Smooth muscle cell (in vitro differentiated cells): ENCODE measurements at regions not wholly inside any gene's neighbourhood (a gene's known extent, or its start where the extent isn't known, plus 50 kb on each side); places are given as distances from the start of the nearest gene placed in this dataset.

Source experiments
- DNase-seq: peaks from one replicate; lab custom pipeline; 2025; ENCODE audit not compliant: unreplicated experiment; lab: John Stamatoyannopoulos, UW
- H2AFZ ChIP-seq: fragments of 200-600 bp; sonication (generic); 2 replicates; pipeline ENCODE4 v1.6.0; 2016; ENCODE audit warnings: antibody characterized with exemption, low read depth, mild to moderate bottlenecking
- H3F3A ChIP-seq: fragments of 200-600 bp; sonication (generic); 2 replicates; pipeline ENCODE4 v1.6.0; 2017; ENCODE audit warnings: antibody characterized with exemption, low read depth
- H3K27ac ChIP-seq: fragments of 200-600 bp; sonication (generic); 2 replicates; pipeline ENCODE4 v1.5.1; 2016; ENCODE audit warnings: low read depth, mild to moderate bottlenecking
- H3K27me3 ChIP-seq: fragments of 200-600 bp; sonication (generic); 2 replicates; pipeline ENCODE4 v1.6.1; 2016; ENCODE audit warnings: low read depth, mild to moderate bottlenecking
- H3K36me3 ChIP-seq: fragments of 200-600 bp; sonication (generic); 2 replicates; pipeline ENCODE4 v1.5.1; 2016; ENCODE audit warnings: low read depth
- H3K4me1 ChIP-seq: fragments of 200-600 bp; sonication (generic); 2 replicates; pipeline ENCODE4 v1.5.1; 2016; ENCODE audit warnings: low read depth
- H3K4me2 ChIP-seq: fragments of 200-600 bp; sonication (generic); 2 replicates; pipeline ENCODE4 v1.6.0; 2016; ENCODE audit warnings: mild to moderate bottlenecking
- H3K4me3 ChIP-seq: fragments of 200-600 bp; sonication (generic); 2 replicates; pipeline ENCODE4 v1.5.1; 2016; ENCODE audit warnings: mild to moderate bottlenecking
- H3K79me2 ChIP-seq: fragments of 200-600 bp; sonication (generic); 2 replicates; pipeline ENCODE4 v1.6.0; 2016; ENCODE audit warnings: low read depth, mild to moderate bottlenecking
- H3K9ac ChIP-seq: fragments of 200-600 bp; sonication (generic); 2 replicates; pipeline ENCODE4 v1.6.0; 2016; ENCODE audit warnings: low read depth
- H3K9me3 ChIP-seq: fragments of 200-600 bp; sonication (generic); replicated peaks from 2 replicates; pipeline ENCODE4 v1.5.1; 2016; ENCODE audit warnings: low read depth
- H4K20me1 ChIP-seq: fragments of 200-600 bp; sonication (generic); 2 replicates; pipeline ENCODE4 v1.6.0; 2016; ENCODE audit warnings: low read depth
- CTCF ChIP-seq: fragments of 200-600 bp; sonication (generic); IDR thresholded peaks from 2 replicates; pipeline ENCODE4 v1.5.1; 2017; ENCODE audit warnings: borderline replicate concordance, mild to moderate bottlenecking, antibody characterized with exemption; ENCODE audit not compliant: insufficient read depth, poor library complexity, severe bottlenecking
- WGBS: methylation state at CpG from one replicate; pipeline ENCODE4 v1.1.7; 2016; ENCODE audit warnings: low lambda C conversion rate; 5-methylcytosine and 5-hydroxymethylcytosine counted together

GRCh38 chr9:687034-687785 lies 154.3 kb upstream of the DMRT1 start:
- H3K27me3 ChIP-seq: no peaks in the 10 kb centered on the region
- WGBS: 92% methylated on average over 4 of the region's 4 CpGs
- peaks cover 48% of the 10 kb centered on the region for H3K4me1 ChIP-seq
- H3K9ac ChIP-seq: peak overlapping the region; percentile 2
- H3F3A ChIP-seq: peaks cover 12% of the 10 kb centered on the region
- H3K4me3 ChIP-seq: no peak overlapping the region
- no peak for DNase-seq
- H4K20me1 ChIP-seq: no peaks in the 10 kb centered on the region
- H3K27ac ChIP-seq: peak overlapping the region; percentile 97
- no peak for TF ChIP-seq CTCF
- H3K9me3 ChIP-seq: no peaks in the 10 kb centered on the region
- H3K36me3 ChIP-seq: no peaks in the 10 kb centered on the region
- no peak overlapping the region for H2AFZ ChIP-seq
- peaks cover 6% of the 10 kb centered on the region for H3K79me2 ChIP-seq
- H3K4me2 ChIP-seq: peak overlapping the region; percentile 18

- no peaks in the 10 kb centered on the region for H3K27me3 ChIP-seq
- TF ChIP-seq CTCF: no peak
- peaks cover 12% of the 10 kb centered on the region for H3F3A ChIP-seq
- peaks cover 6% of the 10 kb centered on the region for H3K79me2 ChIP-seq
- H3K9me3 ChIP-seq: no peaks in the 10 kb centered on the region
- peaks cover 44% of the 10 kb centered on the region for H3K4me1 ChIP-seq
- no peak overlapping the region for H2AFZ ChIP-seq
- H3K36me3 ChIP-seq: no peaks in the 10 kb centered on the region
- H4K20me1 ChIP-seq: no peaks in the 10 kb centered on the region
- no peak overlapping the region for H3K9ac ChIP-seq
- H3K4me3 ChIP-seq: no peak overlapping the region
- 78% methylated on average over 4 of the region's 4 CpGs for WGBS
- H3K27ac ChIP-seq: peak overlapping the region; percentile 97
- H3K4me2 ChIP-seq: no peak overlapping the region
- no peak for DNase-seq
These were observed 153.5 kb upstream of the DMRT1 start for GRCh38 chr9:687994-688393.

- Histone ChIP-seq H3K4me1 (peaks cover 41% of the 10 kb centered on the region), H3K4me3 (no peak overlapping the region), H4K20me1 (no peaks in the 10 kb centered on the region), H3K4me2 (no peak overlapping the region), H3K79me2 (peaks cover 6% of the 10 kb centered on the region), H3K27ac (no peak overlapping the region), H3K36me3 (no peaks in the 10 kb centered on the region), H3F3A (peaks cover 14% of the 10 kb centered on the region), H2AFZ (no peak overlapping the region), H3K9ac (no peak overlapping the region), H3K9me3 (no peaks in the 10 kb centered on the region), H3K27me3 (no peaks in the 10 kb centered on the region)
- WGBS: 57% methylated on average over 3 of the region's 3 CpGs
- DNase-seq: no peak
- TF ChIP-seq CTCF: no peak
These were observed 150.9 kb upstream of the DMRT1 start for GRCh38 chr9:690517-691111.
